ENCODE measurements at regions not wholly inside any gene's neighbourhood (a gene's known extent, or its start where the extent isn't known, plus 50 kb on each side); places are given as distances from the start of the nearest gene placed in this dataset.

GRCh38 chr4:125770814-125771398, 456.2 kb downstream of the FAT4 start:
- no peak for TF ChIP-seq CTCF (conservative IDR thresholded peaks at IDR 0.05; ENCODE audit: low read depth, low read length)
- no peak for DNase-seq (ENCODE audit: low read depth)
- no peak overlapping the region for H3K4me3 ChIP-seq (ENCODE audit: low read depth, low read length)

- H3K4me3 ChIP-seq (ENCODE audit: low read depth, low read length): no peak overlapping the region
- no peak for DNase-seq (ENCODE audit: low read depth)
- no peak for TF ChIP-seq CTCF (conservative IDR thresholded peaks at IDR 0.05; ENCODE audit: low read depth, low read length)
Observed at GRCh38 chr4:125772680-125773079, 457.9 kb downstream of the FAT4 start.

- no peak for DNase-seq (ENCODE audit: low read depth)
- no peak for TF ChIP-seq CTCF (conservative IDR thresholded peaks at IDR 0.05; ENCODE audit: low read depth, low read length)
- no peak overlapping the region for H3K4me3 ChIP-seq (ENCODE audit: low read depth, low read length)
Observed at GRCh38 chr4:125773502-125773901, 458.7 kb downstream of the FAT4 start.

- H3K4me3 ChIP-seq (ENCODE audit: low read depth, low read length): no peak overlapping the region
- no peak for TF ChIP-seq CTCF (conservative IDR thresholded peaks at IDR 0.05; ENCODE audit: low read depth, low read length)
- no peak for DNase-seq (ENCODE audit: low read depth)
Observed at GRCh38 chr4:125773931-125774330, 459.2 kb downstream of the FAT4 start.

- DNase-seq (ENCODE audit: low read depth): no peak
- no peak for TF ChIP-seq CTCF (conservative IDR thresholded peaks at IDR 0.05; ENCODE audit: low read depth, low read length)
- no peak overlapping the region for H3K4me3 ChIP-seq (ENCODE audit: low read depth, low read length)
Observed at GRCh38 chr4:125776146-125776545, 461.4 kb downstream of the FAT4 start.

GRCh38 chr4:125780164-125780563, 465.4 kb downstream of the FAT4 start:
- no peak overlapping the region for H3K4me3 ChIP-seq (ENCODE audit: low read depth, low read length)
- no peak for DNase-seq (ENCODE audit: low read depth)
- no peak for TF ChIP-seq CTCF (conservative IDR thresholded peaks at IDR 0.05; ENCODE audit: low read depth, low read length)

- no peak for DNase-seq (ENCODE audit: low read depth)
- TF ChIP-seq CTCF (conservative IDR thresholded peaks at IDR 0.05; ENCODE audit: low read depth, low read length): no peak
- no peak overlapping the region for H3K4me3 ChIP-seq (ENCODE audit: low read depth, low read length)
Observed at GRCh38 chr4:125780747-125781146, 466.0 kb downstream of the FAT4 start.
